Fibroblast of villous mesenchyme (primary cell): ENCODE measurements at regions not wholly inside any gene's neighbourhood (a gene's known extent, or its start where the extent isn't known, plus 50 kb on each side); places are given as distances from the start of the nearest gene placed in this dataset.

ENCODE experiments used
- DNase-seq: peaks from one replicate; pipeline ENCODE4 v3.0.0-alpha.2; 2010; ENCODE audit warnings: low read depth
- H3K4me3 ChIP-seq: 2 replicates; pipeline ENCODE4 v1.5.1; 2011; ENCODE audit warnings: low read depth, mild to moderate bottlenecking, low read length
- CTCF ChIP-seq: IDR thresholded peaks from 2 replicates; pipeline ENCODE4 v1.5.1; 2012; ENCODE audit warnings: low read depth, mild to moderate bottlenecking, low read length; ENCODE audit not compliant: insufficient read depth

GRCh38 chr3:8441969-8442559, 59.6 kb upstream of the LMCD1 start:
- DNase-seq: peak; percentile 80
- H3K4me3 ChIP-seq: no peak overlapping the region
- peak; percentile 86 for TF ChIP-seq CTCF

GRCh38 chr3:8442993-8443650, 58.5 kb upstream of the LMCD1 start:
- TF ChIP-seq CTCF: no peak
- DNase-seq: peak; percentile 26
- no peak overlapping the region for H3K4me3 ChIP-seq

GRCh38 chr3:8443829-8444791, 57.5 kb upstream of the LMCD1 start:
- H3K4me3 ChIP-seq: peak overlapping the region; percentile 27
- no peak for TF ChIP-seq CTCF
- DNase-seq: peak; percentile 99

GRCh38 chr3:8444883-8445282, 56.7 kb upstream of the LMCD1 start:
- H3K4me3 ChIP-seq: no peak overlapping the region
- no peak for TF ChIP-seq CTCF
- no peak for DNase-seq

GRCh38 chr3:8445861-8446260, 55.8 kb upstream of the LMCD1 start:
- DNase-seq: peak; percentile 89
- TF ChIP-seq CTCF: no peak
- no peak overlapping the region for H3K4me3 ChIP-seq

GRCh38 chr3:8446845-8447244, 54.8 kb upstream of the LMCD1 start:
- no peak for TF ChIP-seq CTCF
- DNase-seq: no peak
- no peak overlapping the region for H3K4me3 ChIP-seq
